ENCODE measurements at regions not wholly inside any gene's neighbourhood (a gene's known extent, or its start where the extent isn't known, plus 50 kb on each side); places are given as distances from the start of the nearest gene placed in this dataset.
"Not testable (repeated sequence)": the region's sequence is repeated elsewhere in the genome, so short reads cannot be mapped to it uniquely, and the experiment has no call there.

GRCh38 chr13:76289558-76289957 is 596.6 kb downstream of the KCTD12 start:
- DNase-seq (ENCODE audit: low spot score) = no peak

DNA sequence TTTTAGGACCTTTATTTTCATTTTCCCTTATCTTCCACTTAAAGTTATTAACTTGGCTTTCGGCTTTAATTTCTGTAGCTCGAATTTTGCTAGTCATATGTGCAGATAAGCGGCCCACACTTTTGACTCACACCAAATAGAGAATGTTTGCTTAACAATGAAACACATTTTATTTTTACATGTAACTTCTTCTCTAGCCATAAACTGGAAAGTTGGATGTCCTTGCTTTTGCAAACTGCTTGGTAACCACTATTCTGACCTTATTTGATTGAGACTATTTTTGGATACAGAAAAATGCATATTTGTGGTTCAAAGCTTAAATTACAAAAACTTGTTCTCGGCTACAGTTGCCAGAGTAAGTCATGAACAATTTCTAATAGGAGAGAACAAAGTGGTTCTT is 600.0 kb downstream of the KCTD12 start:
- DNase-seq (ENCODE audit: low spot score) = no peak

DNA sequence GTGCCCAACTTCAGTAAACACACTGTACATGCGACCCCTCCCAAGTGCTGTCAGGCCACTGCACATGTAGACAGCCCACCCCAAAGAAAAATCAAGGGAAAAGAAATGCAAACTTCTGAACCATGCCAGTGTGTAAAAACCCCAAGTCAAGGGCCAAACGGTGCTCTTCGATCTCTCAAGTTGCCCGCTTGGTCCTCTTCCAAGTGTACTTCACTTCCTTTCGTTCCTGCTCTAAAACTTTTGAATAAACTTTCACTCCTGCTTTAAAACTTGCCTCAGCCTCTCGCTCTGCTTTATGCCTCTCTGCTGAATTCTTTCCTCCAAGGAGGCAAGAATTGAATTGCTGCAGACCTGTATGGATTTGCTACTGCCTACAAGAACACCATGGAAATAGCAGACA is 600.7 kb downstream of the KCTD12 start:
- no peak for DNase-seq (ENCODE audit: low spot score)

DNA sequence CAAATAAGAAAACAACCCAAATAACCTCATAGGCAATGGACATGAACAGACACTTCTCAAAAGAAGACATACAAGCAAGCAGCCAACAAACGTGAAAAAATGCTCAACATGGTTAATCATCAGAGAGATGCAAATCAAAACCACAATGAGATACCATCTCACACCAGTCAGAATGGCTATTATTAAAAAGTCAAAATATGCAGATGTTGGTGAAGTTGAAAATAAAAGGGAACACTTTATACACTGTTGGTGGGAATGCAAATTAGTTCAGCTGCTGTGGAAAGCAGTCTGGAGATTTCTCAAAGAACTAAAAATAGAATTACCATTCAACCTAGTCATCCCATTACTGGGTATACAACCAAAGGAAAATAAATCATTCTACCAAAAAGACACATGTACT is 606.4 kb downstream of the KCTD12 start:
- not testable (repeated sequence) for DNase-seq (ENCODE audit: low spot score)

DNA sequence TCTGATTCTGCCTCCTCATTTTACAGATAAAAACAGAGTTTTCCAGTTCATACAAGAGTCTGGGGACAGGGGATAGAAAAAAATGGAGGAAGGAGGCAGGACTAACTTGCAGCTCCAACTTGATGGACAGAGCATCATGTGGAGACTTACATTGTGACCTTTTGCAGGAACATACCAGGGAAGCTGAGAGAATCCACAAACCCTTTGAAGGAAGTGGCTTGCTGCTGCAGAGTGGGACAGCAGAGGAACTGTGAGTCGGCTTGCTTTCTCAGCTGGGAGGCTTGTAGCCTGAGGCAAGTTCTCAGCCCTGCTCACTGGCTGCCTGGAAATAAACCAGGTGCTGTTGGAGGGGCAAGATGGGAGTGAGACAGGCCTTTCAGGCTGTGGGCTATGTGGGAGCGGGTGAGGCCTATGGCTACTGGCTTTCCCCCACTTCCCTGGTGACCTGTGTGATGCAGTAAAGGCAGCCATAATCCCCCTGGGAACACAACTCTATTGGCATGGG is 614.4 kb downstream of the KCTD12 start:
- DNase-seq (ENCODE audit: low spot score) = no peak

DNA sequence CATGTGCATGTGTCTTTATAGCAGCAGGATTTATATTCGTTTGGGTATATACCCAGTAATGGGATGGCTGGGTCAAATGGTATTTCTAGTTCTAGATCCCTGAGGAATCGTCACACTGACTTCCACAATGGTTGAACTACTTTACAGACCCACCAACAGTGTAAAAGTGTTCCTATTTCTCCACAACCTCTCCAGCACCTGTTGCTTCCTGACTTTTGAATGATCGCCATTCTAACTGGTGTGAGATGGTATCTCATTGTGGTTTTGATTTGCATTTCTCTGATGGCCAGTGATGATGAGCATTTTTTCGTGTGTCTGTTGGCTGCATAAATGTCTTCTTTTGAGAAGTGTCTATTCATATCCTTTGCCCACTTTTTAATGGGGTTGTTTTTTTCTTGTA is 617.9 kb downstream of the KCTD12 start:
- DNase-seq (ENCODE audit: low spot score) = not testable (repeated sequence)

- no peak for DNase-seq (ENCODE audit: low spot score)
Observed at GRCh38 chr13:76267216-76267615, 619.0 kb downstream of the KCTD12 start.

- DNase-seq (ENCODE audit: low spot score) = no peak
Observed at GRCh38 chr13:76266561-76266960, 619.6 kb downstream of the KCTD12 start.

GRCh38 chr13:76250211-76250610 is 614.1 kb downstream of the LMO7 start:
- DNase-seq (ENCODE audit: low spot score) = no peak

GRCh38 chr13:76245920-76246319 is 609.8 kb downstream of the LMO7 start:
- DNase-seq (ENCODE audit: low spot score) = no peak

- no peak for DNase-seq (ENCODE audit: low spot score)
Observed at GRCh38 chr13:76245211-76245610, 609.1 kb downstream of the LMO7 start.

GRCh38 chr13:76243120-76243519 is 607.0 kb downstream of the LMO7 start:
- not testable (repeated sequence) for DNase-seq (ENCODE audit: low spot score)

GRCh38 chr13:76239031-76239680 is 603.0 kb downstream of the LMO7 start:
- DNase-seq (ENCODE audit: low spot score) = no peak

DNA sequence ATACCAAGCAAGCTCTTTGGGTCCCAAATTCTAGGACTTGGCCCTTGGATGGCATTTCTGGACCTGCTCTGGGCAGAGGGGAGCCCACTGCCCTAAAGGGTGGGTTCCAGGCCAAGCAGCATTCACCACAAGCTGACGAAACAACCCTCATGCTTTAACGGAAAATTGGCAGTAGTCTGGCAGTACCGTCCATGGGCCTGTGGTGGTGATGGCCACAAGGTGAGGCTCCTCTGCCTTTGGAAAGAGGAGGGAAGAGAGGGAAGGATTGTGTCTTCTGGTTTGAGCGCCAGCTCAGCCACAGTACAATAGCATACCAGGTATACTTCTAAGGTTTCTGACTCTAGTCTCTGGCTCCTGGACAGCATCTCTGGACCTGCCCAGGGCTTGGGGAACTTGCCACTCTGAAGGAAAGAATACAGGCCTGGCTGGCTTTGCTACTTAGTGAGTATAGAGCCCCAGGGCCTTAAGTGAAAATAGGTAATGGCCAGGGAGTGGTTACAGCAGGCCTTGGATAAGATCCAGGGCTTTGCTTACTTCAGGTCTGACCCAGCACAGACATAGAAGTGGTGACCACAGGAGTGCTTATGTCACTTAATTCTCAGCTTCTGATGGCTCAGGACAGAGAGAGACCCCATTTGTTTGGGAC is 595.5 kb downstream of the LMO7 start:
- no peak for DNase-seq (ENCODE audit: low spot score)

DNA sequence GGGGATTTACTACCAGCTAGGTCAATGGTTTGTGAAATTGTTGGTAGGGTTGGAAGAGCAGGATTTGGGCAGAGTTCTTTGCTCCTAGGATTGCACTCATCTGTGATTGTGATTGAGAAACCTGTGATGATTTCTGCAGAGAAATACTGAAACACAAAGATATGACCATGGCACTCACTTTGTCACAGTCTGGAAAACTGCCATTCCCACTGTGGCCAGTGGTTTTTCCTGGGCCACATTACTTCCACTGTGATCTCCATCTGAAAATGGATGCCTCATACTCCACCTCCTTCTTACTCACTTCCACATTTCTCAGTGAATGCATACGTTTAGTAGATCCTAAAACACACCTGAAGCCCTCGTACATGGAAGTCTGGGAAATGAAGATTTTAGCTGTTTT is 593.2 kb downstream of the LMO7 start:
- no peak for DNase-seq (ENCODE audit: low spot score)

DNA sequence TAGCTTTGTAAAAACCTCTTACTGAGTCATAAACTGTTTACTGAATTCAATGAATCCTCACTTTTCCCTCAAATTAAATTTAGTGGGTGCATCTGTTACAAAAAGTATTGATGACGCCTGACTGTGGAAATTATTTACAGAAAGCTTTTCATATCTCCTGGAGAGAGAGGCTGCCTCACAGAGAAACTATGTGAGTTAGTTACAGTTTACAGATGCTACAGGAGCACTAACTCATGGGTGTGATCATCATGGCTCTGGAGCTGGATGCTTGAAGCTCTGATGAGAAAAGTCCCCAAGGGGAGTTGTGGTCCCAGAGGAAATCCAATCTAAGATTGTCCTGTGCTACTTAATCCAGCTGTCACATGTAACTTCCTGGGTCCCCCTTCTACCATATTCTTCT is 590.8 kb downstream of the LMO7 start:
- peak; percentile 13 for DNase-seq (ENCODE audit: low spot score)

DNA sequence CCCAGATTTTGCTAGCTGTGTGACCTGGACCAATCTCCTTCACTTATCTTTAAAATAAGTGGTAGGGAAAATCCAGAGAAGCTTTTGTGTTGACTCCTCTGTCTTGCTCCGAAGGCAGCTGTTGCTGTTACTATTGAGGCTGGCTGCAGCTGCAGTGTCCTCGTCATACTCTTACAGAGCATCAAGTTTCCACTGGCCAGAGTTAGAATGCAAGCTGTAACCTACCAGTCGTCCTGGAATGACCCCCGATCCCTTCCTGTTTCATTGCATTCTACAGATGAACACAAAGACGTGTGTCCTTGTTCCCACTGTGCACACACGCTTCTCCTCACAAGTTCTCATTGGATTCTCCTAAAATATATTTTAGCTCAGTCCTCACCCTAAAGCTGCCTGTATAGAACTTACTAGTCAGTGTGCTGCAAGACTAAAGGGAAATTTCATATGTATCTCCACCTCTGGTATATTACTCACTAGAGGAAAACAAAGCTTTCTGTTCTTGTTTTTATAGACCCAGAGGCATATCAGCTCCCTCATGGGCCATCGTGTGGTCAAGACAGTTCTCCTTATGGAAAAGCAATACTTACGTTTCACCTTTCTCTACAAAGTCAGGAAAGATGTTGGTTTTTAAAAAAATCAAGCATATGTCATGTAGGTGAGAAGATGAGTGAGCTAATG is 589.8 kb downstream of the LMO7 start:
- no peak for DNase-seq (ENCODE audit: low spot score)

DNA sequence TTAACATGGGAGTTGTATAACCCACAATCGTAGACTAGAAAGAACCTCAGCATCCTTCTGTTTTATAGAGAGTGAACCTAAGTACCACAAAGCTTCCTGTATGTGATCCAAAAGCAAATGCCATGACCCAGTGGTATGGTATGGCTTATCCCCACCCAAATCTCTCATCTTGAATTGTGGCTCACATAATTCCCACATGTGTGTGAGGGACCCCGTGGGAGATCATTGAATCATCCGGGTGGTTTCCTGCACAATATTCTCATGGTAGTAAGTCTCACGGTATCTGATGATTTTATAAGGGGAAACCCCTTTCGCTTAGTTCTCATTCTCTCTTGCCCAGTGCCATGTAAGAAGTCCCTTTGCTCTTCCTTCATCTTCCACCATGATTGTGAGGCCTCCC is 587.9 kb downstream of the LMO7 start:
- no peak for DNase-seq (ENCODE audit: low spot score)

DNA sequence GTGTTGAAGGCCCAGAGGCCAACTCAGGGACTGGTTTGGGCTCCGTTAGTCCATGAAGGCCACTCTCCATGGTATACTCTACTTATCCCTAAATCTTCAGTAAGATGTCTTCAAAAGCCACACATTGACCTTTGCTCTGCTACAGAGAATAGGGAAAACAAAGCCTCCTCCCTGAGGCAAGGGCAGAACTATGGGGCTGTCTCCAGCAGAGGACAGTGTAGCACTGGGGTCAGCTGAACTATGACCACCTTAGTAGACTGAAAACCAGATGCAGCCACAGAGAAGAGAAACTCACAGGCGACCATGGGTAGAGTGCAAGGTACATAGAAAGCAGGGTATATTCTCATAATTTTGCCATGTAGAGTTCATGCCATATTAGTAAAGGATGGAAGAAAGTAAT is 587.4 kb downstream of the LMO7 start:
- no peak for DNase-seq (ENCODE audit: low spot score)

DNA sequence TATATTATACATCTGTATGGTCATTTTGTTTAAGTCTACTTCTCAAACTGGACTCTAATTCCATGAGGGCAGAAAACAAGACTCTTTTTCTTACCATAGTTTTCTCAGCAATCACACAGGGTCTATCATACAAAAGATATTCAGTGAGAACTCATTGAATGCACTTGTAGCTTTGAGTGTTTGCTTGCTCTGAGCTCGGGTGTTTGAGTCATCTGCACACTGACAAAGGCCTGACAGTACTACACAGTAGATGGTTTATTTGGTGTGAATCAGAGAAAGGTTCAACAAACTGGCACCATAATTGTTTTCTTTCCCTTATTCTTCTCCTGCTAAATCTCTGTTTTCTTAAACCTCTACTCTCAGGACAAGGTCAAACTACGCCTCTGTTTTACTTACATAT is 586.4 kb downstream of the LMO7 start:
- peak; percentile 15 for DNase-seq (ENCODE audit: low spot score)

DNA sequence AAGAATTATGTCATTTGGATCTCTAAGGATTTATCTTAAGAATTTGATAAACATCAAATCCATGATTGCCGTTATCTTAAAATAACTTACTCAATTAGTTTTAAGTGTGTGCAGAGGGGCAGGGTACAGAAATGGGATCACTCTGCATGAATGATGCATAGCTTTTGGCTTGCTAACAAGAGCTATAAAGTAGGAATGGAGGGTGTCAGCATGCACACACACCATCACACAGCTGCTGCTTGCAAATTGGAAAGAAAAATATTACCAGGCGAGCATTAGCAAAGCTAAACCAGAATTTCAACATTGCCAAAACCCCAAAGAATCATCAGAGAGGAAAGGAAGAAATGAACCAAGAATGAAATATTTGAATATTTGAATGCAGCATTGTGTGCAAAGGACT is 580.6 kb downstream of the LMO7 start:
- DNase-seq (ENCODE audit: low spot score) = no peak

DNA sequence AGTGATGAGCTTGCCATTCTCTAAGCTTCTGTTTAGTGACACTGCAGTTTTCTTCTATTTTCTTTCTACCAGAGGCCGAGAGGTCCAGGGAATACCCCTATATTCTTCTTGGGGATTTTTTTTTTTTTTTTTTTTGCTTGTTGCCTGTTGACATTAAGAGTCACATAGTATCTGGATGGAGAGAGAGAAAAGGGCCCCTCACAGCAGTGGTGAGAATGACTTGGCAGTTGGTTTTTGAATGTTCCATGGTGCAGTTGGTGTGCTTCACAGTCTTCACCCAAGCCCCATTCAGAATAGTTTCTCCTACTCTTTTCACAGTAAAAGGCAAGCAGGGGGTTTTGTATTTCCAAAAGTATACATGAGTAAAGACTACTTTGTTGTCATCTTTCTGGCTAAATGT is 577.9 kb downstream of the LMO7 start:
- DNase-seq (ENCODE audit: low spot score) = no peak

DNA sequence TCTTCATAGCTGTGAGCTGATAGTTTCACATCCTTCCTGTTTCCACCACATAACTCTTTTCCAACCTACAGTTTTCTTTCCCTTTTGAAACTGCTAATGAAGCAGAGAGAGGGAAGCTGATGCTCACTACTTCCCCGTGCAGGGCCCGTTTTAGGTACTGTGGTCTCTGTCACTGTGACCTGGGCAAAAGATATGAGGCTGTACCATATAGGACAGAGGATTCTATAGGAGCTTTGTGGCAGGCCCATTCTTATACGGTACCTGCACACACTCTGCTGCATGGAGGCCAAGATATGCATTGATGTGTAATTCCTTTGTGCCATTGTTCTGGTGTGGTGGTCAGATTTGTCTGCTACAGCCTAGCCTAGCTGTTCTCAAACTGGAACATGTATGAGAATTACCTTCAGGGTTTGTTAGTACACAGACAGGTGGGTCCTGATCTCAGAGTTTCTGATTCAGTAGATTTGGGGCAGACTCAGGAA is 577.3 kb downstream of the LMO7 start:
- no peak for DNase-seq (ENCODE audit: low spot score)

Data from kidney tubule cell (primary cell).